ENCODE measurements at regions not wholly inside any gene's neighbourhood (a gene's known extent, or its start where the extent isn't known, plus 50 kb on each side); places are given as distances from the start of the nearest gene placed in this dataset.
"Not testable (repeated sequence)": the region's sequence is repeated elsewhere in the genome, so short reads cannot be mapped to it uniquely, and the experiment has no call there.

DNA sequence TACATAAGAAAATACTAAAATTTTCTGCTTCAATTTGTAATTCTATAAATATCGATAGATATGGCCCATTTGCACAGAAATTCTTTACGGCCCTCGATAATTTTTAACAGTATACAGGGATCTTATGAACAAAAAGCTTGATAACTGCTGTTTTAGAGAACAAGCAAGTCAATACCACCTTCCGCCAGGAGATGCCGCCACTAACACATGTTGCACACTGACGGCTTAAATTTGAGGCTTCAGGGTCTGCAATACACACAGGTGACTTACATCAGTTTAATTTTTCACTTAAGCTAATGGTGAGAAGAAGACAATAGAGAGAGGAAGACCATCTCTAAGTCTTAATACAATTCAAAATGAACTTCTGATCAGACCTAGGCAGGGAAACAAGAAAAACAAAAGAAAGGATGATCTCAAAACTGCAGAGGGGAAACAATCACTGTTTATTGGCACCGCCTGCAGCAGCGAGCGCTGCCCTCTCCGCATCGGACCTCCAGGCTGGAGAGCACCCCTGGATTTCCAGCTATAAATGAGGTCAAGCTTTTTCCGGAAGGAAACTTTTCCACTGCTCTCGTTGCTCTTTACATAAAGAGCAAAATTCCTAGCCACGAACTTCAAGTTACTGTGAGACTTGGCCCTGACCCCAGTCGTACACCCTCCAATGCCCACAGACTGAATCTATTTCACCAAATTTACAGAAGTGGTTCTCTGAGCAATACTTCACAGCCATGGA, 53.9 kb downstream of the OTOR start:
- Mint-ChIP-seq H3K27ac (no peak overlapping the region), H3K36me3 (no peaks in the 10 kb centered on the region), H3K27me3 (peaks cover 18% of the 10 kb centered on the region)

DNA sequence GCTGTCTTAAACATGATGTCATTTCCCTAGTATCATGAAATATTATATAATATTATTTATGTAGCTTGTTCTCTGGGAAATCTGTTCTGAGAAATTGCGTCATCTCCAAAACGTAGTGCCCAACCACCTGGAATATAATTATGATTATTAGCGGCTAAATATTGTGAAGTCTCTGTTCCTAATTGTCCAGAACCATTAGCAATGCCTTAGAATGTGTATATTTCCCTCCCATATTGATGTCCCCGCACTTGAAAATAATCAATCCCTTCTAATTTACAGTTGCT, 54.4 kb downstream of the OTOR start:
- H3K36me3 Mint-ChIP-seq: no peaks in the 10 kb centered on the region
- no peak overlapping the region for H3K27ac Mint-ChIP-seq
- ATAC-seq (ENCODE audit: low read depth) (no peak), DNase-seq (ENCODE audit: low spot score in 2 of 2) (no peak)
- H3K4me1 Mint-ChIP-seq: peaks cover 2% of the 10 kb centered on the region
- peaks cover 21% of the 10 kb centered on the region for H3K27me3 Mint-ChIP-seq
- H3K9me3 Mint-ChIP-seq: peaks cover 2% of the 10 kb centered on the region
- no peak overlapping the region for H3K4me3 Mint-ChIP-seq

More for the DNA sequence above, 53.9 kb downstream of the OTOR start:
- DNase-seq (ENCODE audit: low spot score in 2 of 2): peak; percentile 25 to 39
- Mint-ChIP-seq H3K4me1 (peaks cover 2% of the 10 kb centered on the region), H3K4me3 (no peak overlapping the region), H3K9me3 (peaks cover 2% of the 10 kb centered on the region)
- ATAC-seq (ENCODE audit: low read depth): peak; percentile 34

DNA sequence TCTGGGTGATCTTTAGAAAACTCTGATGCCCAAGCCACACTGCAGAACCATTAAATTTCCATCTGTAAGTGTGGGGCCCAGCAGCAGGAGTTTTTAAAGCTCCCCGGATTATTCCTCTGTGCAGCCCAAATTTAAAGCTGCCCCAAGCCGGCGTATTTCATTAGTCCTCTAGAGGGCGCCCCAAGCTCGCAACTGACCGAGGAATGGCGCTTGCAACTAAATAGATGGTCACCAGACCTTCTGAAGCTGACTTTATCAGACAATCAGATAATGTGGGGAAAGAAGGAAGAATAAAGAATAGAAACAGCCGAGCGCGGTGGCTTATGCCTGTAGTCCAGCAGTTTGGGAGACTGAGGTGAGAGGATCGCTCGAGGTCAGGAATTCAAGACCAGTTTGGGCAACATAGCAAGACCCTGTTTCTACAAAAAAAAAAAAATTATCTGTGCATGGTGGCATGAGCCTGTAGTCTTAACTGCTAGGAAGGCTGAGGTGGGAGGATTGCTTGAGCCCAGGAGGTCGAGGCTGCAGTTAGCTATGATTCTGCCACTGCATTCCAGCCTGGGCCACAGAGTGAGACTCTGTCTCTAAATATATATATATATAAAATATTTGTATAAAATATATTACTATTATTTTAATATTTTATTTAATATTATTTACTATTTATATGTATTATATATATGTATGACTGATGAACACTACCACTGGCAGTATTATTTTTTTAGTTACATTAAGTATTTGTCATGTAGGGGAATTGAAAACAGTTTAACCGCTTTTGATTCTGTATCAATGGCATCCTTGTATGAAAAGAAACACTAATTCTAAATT, 56.0 kb downstream of the OTOR start:
- Mint-ChIP-seq H3K36me3 (no peaks in the 10 kb centered on the region), H3K4me1 (peaks cover 2% of the 10 kb centered on the region), H3K27me3 (peaks cover 20% of the 10 kb centered on the region), H3K27ac (no peak overlapping the region), H3K9me3 (no peaks in the 10 kb centered on the region), H3K4me3 (no peak overlapping the region)
- ATAC-seq (ENCODE audit: low read depth) (no peak), DNase-seq (ENCODE audit: low spot score in 2 of 2) (peak; percentile 9 to 25)

DNA sequence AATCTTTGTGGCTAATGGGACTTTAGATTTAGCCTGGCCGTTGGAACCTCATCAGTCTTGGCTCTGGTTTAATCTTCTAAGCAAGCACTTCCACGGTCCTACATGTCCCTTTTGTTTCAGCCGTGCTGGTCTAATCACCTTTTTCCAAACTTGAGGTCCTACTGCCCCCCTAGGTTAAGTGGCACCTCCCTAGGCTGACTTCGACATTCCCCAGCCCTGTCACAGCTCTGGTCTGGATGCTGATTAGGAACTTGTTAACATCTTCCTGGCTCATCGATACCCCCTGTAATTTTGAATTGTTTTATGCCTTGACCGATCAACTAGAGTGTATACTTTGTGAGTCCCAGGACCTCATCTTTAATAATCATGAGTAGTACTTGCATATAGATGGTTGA, 56.6 kb downstream of the OTOR start:
- Mint-ChIP-seq H3K4me1 (peaks cover 2% of the 10 kb centered on the region), H3K4me3 (no peak overlapping the region), H3K9me3 (no peaks in the 10 kb centered on the region), H3K27me3 (peaks cover 20% of the 10 kb centered on the region), H3K27ac (no peak overlapping the region), H3K36me3 (no peaks in the 10 kb centered on the region)
- ATAC-seq (ENCODE audit: low read depth) (no peak), DNase-seq (ENCODE audit: low spot score in 2 of 2) (no peak)

DNA sequence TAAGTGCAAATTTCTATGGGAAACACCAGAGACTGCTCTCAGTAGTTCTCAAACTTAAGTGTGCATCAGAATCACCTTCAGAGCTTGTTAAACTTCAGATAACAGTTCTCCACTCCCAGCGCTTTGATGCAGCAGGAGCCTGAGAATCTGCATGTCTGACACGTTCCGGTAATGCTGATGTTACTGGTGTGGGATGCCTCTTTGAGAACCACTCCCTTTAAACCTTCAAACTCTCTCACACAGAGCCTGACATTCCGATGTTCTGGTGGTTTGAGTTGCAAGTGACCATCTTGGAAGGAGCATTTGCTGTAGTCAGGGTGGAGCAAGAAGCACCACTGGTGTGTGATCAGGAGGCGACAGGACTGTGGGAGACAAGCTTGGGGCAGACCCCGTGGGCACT, 57.9 kb downstream of the OTOR start:
- no peaks in the 10 kb centered on the region for H3K9me3 Mint-ChIP-seq
- no peak for ATAC-seq (ENCODE audit: low read depth)
- H3K36me3 Mint-ChIP-seq: no peaks in the 10 kb centered on the region
- peaks cover 19% of the 10 kb centered on the region for H3K27me3 Mint-ChIP-seq
- DNase-seq (ENCODE audit: low spot score in 2 of 2): no peak
- peaks cover 2% of the 10 kb centered on the region for H3K4me1 Mint-ChIP-seq
- no peak overlapping the region for H3K4me3 Mint-ChIP-seq
- H3K27ac Mint-ChIP-seq: no peak overlapping the region

DNA sequence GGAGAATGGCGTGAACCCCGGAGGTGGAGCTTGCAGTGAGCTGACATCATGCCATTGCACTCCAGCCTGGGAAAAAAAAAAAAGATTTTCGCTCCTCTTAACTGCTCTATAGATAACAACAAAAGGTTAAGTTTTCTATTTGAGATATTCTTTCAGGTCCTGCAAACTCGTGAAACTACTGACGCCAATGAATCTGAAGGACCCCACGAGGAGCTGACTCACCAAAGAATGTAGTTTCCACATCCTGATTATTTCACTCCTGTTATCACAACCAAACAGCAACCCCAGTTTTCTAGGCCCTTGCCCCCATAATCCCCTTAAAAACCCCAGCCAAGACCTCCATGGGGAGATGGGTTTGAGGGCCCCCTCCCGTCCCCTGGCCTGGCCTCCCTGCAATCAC, 58.7 kb downstream of the OTOR start:
- Mint-ChIP-seq H3K4me3 (no peak overlapping the region), H3K9me3 (no peaks in the 10 kb centered on the region)
- no peak for ATAC-seq (ENCODE audit: low read depth)

DNA sequence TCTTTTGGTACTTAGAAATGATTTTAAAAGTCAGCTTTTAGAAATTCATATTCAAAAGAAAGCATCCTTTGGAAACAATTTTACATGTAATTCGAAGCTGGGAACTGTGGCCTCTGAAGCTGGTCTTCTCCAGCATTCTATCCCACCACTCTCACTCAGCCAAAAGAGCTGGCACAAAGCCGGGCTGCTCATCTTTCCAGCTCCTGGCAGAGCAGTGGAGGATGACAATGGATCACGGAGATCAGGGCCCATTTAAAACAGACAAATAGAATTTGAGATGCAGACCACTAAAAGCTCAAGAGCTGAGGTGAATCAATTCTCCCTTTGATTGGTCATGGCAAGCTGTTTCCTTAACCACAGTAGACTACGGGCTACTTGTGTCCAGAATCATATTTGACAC, 60.6 kb downstream of the OTOR start:
- H3K4me3 Mint-ChIP-seq: no peak overlapping the region
- ATAC-seq (ENCODE audit: low read depth) (no peak), DNase-seq (ENCODE audit: low spot score in 2 of 2) (no peak)
- peaks cover 12% of the 10 kb centered on the region for H3K27me3 Mint-ChIP-seq
- H3K4me1 Mint-ChIP-seq: peaks cover 2% of the 10 kb centered on the region
- H3K9me3 Mint-ChIP-seq: no peaks in the 10 kb centered on the region
- H3K36me3 Mint-ChIP-seq: no peaks in the 10 kb centered on the region
- H3K27ac Mint-ChIP-seq: no peak overlapping the region

More for the DNA sequence above, 58.7 kb downstream of the OTOR start:
- no peak for DNase-seq (ENCODE audit: low spot score in 2 of 2)
- peaks cover 2% of the 10 kb centered on the region for H3K4me1 Mint-ChIP-seq
- no peak overlapping the region for H3K27ac Mint-ChIP-seq
- H3K36me3 Mint-ChIP-seq: no peaks in the 10 kb centered on the region
- H3K27me3 Mint-ChIP-seq: peaks cover 19% of the 10 kb centered on the region

DNA sequence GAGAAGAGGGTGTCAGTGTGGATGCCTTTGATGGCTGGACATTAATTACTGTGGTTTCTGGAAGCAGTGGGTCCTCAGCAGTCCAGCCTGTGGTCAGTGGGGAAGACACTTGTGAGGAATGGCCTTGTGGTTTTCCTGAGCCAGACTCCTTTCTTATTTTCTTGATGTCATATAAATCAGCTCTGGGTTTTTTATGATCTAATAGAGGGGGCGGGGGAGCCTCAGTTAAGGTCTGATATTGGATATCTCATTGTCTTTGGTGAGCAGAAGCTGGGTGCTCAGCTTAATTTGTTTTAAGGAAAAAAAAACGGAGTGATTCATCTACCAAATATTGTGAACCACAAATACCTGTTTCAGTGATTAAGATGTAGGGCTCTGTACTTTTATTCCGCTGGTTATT, 62.1 kb downstream of the OTOR start:
- ATAC-seq (ENCODE audit: low read depth) (no peak), DNase-seq (ENCODE audit: low spot score in 2 of 2) (no peak)
- Mint-ChIP-seq H3K27me3 (peaks cover 10% of the 10 kb centered on the region), H3K27ac (no peak overlapping the region), H3K4me1 (no peaks in the 10 kb centered on the region), H3K9me3 (no peaks in the 10 kb centered on the region), H3K4me3 (no peak overlapping the region), H3K36me3 (no peaks in the 10 kb centered on the region)

DNA sequence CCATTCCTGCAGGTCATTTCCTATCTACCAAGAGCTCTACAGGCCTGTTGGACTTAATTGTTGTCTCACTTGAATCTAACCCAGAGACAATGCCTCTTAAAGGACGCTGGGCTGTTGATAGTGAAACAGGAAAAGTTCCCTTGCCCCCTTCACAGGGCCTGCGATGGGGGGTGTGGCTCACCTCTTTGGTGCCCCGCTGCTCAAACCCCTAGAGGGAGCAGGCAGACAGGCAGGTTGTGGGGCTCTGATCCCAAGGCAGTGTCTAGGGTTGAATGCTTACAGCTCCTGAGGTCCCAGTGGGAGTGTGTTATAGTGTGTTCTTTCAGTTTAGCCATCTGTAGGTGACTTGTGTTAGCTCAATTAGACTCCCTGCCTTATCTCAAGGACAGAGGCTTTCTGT, 68.0 kb downstream of the OTOR start:
- H3K36me3 Mint-ChIP-seq: no peaks in the 10 kb centered on the region
- no peak overlapping the region for H3K4me3 Mint-ChIP-seq
- H3K4me1 Mint-ChIP-seq: no peaks in the 10 kb centered on the region
- H3K27ac Mint-ChIP-seq: no peak overlapping the region
- DNase-seq (ENCODE audit: low spot score in 2 of 2): no peak
- no peaks in the 10 kb centered on the region for H3K9me3 Mint-ChIP-seq
- ATAC-seq (ENCODE audit: low read depth): no peak
- H3K27me3 Mint-ChIP-seq: peaks cover 3% of the 10 kb centered on the region

DNA sequence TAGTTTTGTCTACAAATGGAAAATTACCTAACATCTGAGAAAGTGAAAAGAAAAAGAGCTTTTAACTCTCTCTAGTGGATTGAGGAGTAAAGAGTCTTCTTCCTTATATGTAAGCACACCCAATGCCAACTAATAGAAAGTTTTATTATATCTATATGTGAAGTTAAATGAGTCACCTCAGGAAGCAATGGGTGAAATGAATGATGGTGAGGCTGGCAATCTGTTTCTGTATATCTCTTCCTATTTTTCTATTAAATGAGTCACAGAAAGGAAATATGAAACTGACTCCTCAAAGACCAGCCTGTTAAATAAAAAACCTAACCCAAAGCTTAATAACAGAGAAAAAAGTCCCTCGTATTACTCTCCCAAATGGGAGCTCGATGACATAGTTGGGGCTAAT, 71.3 kb downstream of the OTOR start:
- Mint-ChIP-seq H3K4me1 (no peaks in the 10 kb centered on the region), H3K36me3 (no peaks in the 10 kb centered on the region), H3K4me3 (no peak overlapping the region), H3K27ac (no peak overlapping the region), H3K27me3 (peaks cover 4% of the 10 kb centered on the region), H3K9me3 (no peaks in the 10 kb centered on the region)
- ATAC-seq (ENCODE audit: low read depth): no peak
- no peak for DNase-seq (ENCODE audit: low spot score in 2 of 2)

DNA sequence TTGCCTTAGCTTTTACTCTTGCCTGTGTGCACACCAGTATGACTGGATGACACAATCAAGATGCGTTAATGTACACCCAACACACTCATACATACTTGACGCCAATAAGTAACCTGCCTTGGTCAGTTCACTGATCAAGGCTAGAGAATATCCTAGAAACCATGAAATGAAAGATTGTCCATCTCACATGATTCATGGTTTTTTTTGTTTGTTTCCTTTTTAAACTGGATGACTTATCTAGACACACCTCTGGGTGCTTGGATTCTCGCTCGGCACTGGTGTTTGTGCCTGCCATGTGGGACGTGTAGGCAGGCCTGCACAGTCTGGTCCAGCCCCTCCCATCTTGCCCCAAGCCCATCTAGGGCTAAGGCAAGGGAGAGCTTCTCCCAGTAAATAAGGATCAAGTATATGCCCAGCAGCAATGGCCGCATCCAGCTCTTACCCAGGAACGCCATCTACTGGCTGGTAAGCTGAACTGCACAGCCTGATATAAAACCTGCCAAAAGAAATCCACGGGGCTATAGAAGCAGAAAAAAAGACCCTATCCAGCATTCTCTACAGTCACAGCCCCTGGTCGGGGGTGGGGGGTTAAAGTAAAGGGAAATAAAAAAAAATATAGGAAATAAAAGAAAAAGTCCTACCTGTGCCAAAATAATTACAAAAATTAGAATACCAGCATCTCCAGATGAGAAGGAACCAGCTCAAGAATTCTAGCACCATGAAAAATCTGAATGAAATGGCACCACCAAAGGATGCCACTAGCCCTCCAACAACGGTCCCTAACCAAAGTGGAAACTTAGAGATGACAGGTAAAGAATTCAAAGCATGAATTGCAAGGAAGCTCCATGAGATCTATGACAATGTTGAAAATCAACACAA, 73.3 kb downstream of the OTOR start:
- Mint-ChIP-seq H3K36me3 (no peaks in the 10 kb centered on the region), H3K4me1 (no peaks in the 10 kb centered on the region), H3K9me3 (peaks cover 3% of the 10 kb centered on the region), H3K4me3 (no peak overlapping the region), H3K27me3 (peaks cover 3% of the 10 kb centered on the region), H3K27ac (no peak overlapping the region)
- ATAC-seq (ENCODE audit: low read depth) (no peak), DNase-seq (ENCODE audit: low spot score in 2 of 2) (no peak)

DNA sequence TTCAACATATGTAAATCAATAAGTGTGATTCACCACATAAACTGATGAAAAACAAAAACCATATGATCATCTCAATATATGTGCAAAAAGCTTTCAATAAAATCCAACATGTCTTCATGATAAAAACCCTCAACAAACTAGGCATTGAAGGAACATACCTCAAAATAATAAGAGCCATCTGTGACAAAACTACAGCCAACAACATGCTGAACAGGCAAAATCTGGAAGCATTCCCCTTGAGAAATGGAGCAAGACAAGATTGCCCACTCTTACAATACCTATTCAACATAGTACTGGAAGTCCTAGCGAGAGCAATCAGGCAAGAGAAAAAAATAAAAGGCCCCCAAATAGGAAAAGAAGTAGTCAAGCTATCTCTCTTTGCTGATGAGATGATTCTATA, 76.5 kb downstream of the OTOR start:
- DNase-seq (ENCODE audit: low spot score in 2 of 2) (no peak), ATAC-seq (ENCODE audit: low read depth) (no peak)
- peaks cover 6% of the 10 kb centered on the region for H3K27me3 Mint-ChIP-seq
- H3K36me3 Mint-ChIP-seq: no peaks in the 10 kb centered on the region
- H3K9me3 Mint-ChIP-seq: peaks cover 3% of the 10 kb centered on the region
- H3K27ac Mint-ChIP-seq: no peak overlapping the region
- H3K4me1 Mint-ChIP-seq: no peaks in the 10 kb centered on the region
- H3K4me3 Mint-ChIP-seq: no peak overlapping the region

DNA sequence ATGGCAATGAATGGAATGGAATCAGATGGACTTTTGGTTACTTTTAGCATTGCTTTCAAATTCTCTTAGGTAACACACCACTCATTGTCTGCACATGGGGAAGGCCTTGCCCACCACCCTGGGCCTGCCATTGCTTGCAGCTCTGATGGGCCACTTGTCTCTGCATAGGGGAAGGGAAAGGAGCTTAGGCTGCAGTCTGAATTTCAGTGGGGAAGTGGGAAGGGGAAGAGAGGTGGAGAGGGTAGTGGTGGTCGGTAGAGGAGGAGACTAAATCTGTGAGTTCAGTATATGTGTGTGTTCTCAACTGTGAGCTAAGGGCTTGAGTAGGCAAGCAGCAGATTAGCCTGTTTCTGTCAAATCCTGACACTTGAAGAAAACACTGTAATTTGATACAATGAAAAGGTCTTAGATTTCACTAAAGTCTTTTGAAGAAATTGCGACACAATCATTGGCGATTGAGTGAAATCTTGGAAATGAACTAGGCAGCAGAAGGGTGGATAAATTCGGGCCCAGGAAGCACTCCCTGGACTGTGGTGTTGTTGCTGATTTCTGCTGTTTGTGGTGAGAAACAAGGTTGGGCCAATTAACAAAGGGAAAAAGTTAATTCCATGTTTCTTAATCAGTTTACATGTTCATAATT, 80.6 kb downstream of the OTOR start:
- Mint-ChIP-seq H3K27me3 (peaks cover 9% of the 10 kb centered on the region), H3K4me3 (no peak overlapping the region), H3K4me1 (no peaks in the 10 kb centered on the region), H3K9me3 (peaks cover 6% of the 10 kb centered on the region), H3K36me3 (no peaks in the 10 kb centered on the region), H3K27ac (no peak overlapping the region)
- ATAC-seq (ENCODE audit: low read depth) (no peak), DNase-seq (ENCODE audit: low spot score in 2 of 2) (no peak)

DNA sequence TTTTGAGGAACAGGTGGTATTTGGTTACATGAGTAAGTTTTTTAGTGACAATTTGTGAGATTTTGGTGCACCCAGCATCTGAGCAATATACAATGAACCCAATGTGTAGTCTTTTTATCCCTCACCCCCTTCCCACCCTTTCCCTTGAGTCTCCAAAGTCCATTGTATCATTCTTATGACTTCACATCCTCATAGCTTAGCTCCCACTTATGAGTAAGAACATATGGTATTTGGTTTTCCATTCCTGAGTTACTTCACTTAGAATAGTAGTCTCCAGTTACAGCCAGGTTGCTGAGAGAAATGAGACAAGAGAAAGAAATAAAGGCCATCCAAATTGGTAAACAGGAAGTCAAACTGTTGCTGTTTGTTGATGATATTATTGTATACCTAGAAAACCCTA, 87.5 kb downstream of the OTOR start:
- H3K27ac Mint-ChIP-seq; H3K9me3 Mint-ChIP-seq; H3K4me3 Mint-ChIP-seq; ATAC-seq (ENCODE audit: low read depth); H3K27me3 Mint-ChIP-seq; H3K4me1 Mint-ChIP-seq; DNase-seq (ENCODE audit: low spot score in 2 of 2); H3K36me3 Mint-ChIP-seq: not testable (repeated sequence)
